BE2C (cell line): ENCODE measurements at regions not wholly inside any gene's neighbourhood (a gene's known extent, or its start where the extent isn't known, plus 50 kb on each side); places are given as distances from the start of the nearest gene placed in this dataset.

ENCODE experiments used
- DNase-seq: peaks from one replicate; pipeline ENCODE4 v3.0.0-alpha.2; 2020
- H3K27me3 ChIP-seq: fragments of 250-450 bp; sonication (Bioruptor Pico); 2 replicates; pipeline ENCODE4 v1.5.1; 2020; ENCODE audit warnings: mild to moderate bottlenecking
- H3K36me3 ChIP-seq: fragments of 250-450 bp; sonication (Bioruptor Pico); 2 replicates; pipeline ENCODE4 v1.5.1; 2020; ENCODE audit warnings: mild to moderate bottlenecking
- H3K4me1 ChIP-seq: fragments of 250-450 bp; sonication (Bioruptor Pico); 2 replicates; pipeline ENCODE4 v1.5.1; 2020
- H3K4me3 ChIP-seq: 2 replicates; pipeline ENCODE4 v1.5.1; 2011; ENCODE audit warnings: low read depth, low read length
- H3K9me3 ChIP-seq: fragments of 250-450 bp; sonication (Bioruptor Pico); 2 replicates; pipeline ENCODE4 v1.5.1; 2020
- CTCF ChIP-seq: IDR thresholded peaks from 2 replicates; pipeline ENCODE4 v1.5.1; 2012; ENCODE audit warnings: mild to moderate bottlenecking, low read depth, low read length

- peak; percentile 78 for TF ChIP-seq CTCF
- no peaks in the 10 kb centered on the region for H3K9me3 ChIP-seq
- peaks cover 7% of the 10 kb centered on the region for H3K4me1 ChIP-seq
- H3K4me3 ChIP-seq: no peak overlapping the region
- DNase-seq: peak; percentile 65
- no peaks in the 10 kb centered on the region for H3K36me3 ChIP-seq
- 0 out of 2 replicates have a peak, but pooled peaks cover 3% of the 10 kb centered on the region for H3K27me3 ChIP-seq
Measured at GRCh38 chr20:50380697-50381040, 129.5 kb upstream of the PTPN1 start.

- Histone ChIP-seq H3K27me3 (0 out of 2 replicates have a peak, but pooled peaks cover 3% of the 10 kb centered on the region), H3K36me3 (no peaks in the 10 kb centered on the region), H3K4me1 (peaks cover 7% of the 10 kb centered on the region), H3K4me3 (no peak overlapping the region), H3K9me3 (no peaks in the 10 kb centered on the region)
- no peak for TF ChIP-seq CTCF
- no peak for DNase-seq
Measured at GRCh38 chr20:50381075-50381732, 129.0 kb upstream of the PTPN1 start.

GRCh38 chr20:50381771-50382593, 128.2 kb upstream of the PTPN1 start:
- Histone ChIP-seq H3K27me3 (0 out of 2 replicates have a peak, but pooled peaks cover 3% of the 10 kb centered on the region), H3K36me3 (no peaks in the 10 kb centered on the region), H3K4me1 (peaks cover 7% of the 10 kb centered on the region), H3K9me3 (no peaks in the 10 kb centered on the region), H3K4me3 (no peak overlapping the region)
- no peak for TF ChIP-seq CTCF
- DNase-seq: no peak

GRCh38 chr20:50385733-50386640, 124.2 kb upstream of the PTPN1 start:
- Histone ChIP-seq H3K9me3 (no peaks in the 10 kb centered on the region), H3K4me1 (no peaks in the 10 kb centered on the region; the same call in 1 of the 2 replicates), H3K36me3 (no peaks in the 10 kb centered on the region), H3K4me3 (no peak overlapping the region), H3K27me3 (no peaks in the 10 kb centered on the region)
- TF ChIP-seq CTCF: no peak
- no peak for DNase-seq

GRCh38 chr20:50386641-50386960, 123.6 kb upstream of the PTPN1 start:
- H3K4me3 ChIP-seq: no peak overlapping the region
- no peaks in the 10 kb centered on the region for H3K36me3 ChIP-seq
- H3K27me3 ChIP-seq: no peaks in the 10 kb centered on the region
- no peak for DNase-seq
- H3K4me1 ChIP-seq: no peaks in the 10 kb centered on the region
- no peaks in the 10 kb centered on the region for H3K9me3 ChIP-seq
- TF ChIP-seq CTCF: no peak
